Left lung (tissue), 4 donors: ENCODE measurements at regions not wholly inside any gene's neighbourhood (a gene's known extent, or its start where the extent isn't known, plus 50 kb on each side); places are given as distances from the start of the nearest gene placed in this dataset.

ENCODE experiments used
- ATAC-seq: fragments of 200-7000 bp; cut with Tn5 transposase; one replicate; pipeline ENCODE4 v1.9.1; 2020; ENCODE audit warnings: moderate library complexity
- DNase-seq, 4 donors: peaks; one replicate each; pipeline ENCODE4 v3.0.0-alpha.2; 2013 to 2020
- H3K27ac ChIP-seq, 2 donors: fragments of 200-600 bp; sonication (generic) in 1 of 2; one replicate each; pipeline versions ENCODE4 v1.5.0 to v1.8.0; 2020 to 2021
- H3K27me3 ChIP-seq, 2 donors: fragments of 200-600 bp; sonication (generic) in 1 of 2; one replicate each; pipeline versions ENCODE4 v1.5.0 to v1.8.0; 2020 to 2021
- H3K36me3 ChIP-seq, 2 donors: fragments of 200-600 bp; sonication (generic) in 1 of 2; one replicate each; pipeline versions ENCODE4 v1.5.0 to v1.8.0; 2020 to 2021
- H3K4me1 ChIP-seq, 2 donors: fragments of 200-600 bp; one replicate each; pipeline ENCODE4 v1.8.0; 2021
- H3K4me3 ChIP-seq, 2 donors: fragments of 200-600 bp; sonication (generic) in 1 of 2; one replicate each; pipeline versions ENCODE4 v1.5.0 to v1.8.0; 2020 to 2021; ENCODE audit warnings: mild to moderate bottlenecking in 1 of 2
- H3K9me3 ChIP-seq, 2 donors: fragments of 200-600 bp; sonication (generic) in 1 of 2; one replicate each; pipeline versions ENCODE4 v1.5.0 to v1.8.0; 2020 to 2021
- intact Hi-C, 2 donors: fragments of 100-400 bp; cut with DNase I; formaldehyde crosslinking; loops; one replicate each; pipeline versions ENCODE4 v1.11.2 to v1.14.2; 2022
- TF ChIP-seq, protein P1 (sequence below), 2 donors: fragments of 200-600 bp; sonication (generic) in 1 of 2; IDR thresholded peaks; one replicate each; pipeline versions ENCODE4 v1.5.0 to v1.8.0; 2021; ENCODE audit warnings: antibody characterized with exemption in 2 of 2
- donor health status: DM: no; HTN: yes; CAD: no.
- donor health status: DM: no; HTN: no; CAD: no.

- intact Hi-C loops: no loop called here
- H3K4me3 ChIP-seq: no peak overlapping the region
- H3K27me3 ChIP-seq: no peaks in the 10 kb centered on the region
- H3K36me3 ChIP-seq: no peaks in the 10 kb centered on the region
- no peaks in the 10 kb centered on the region for H3K4me1 ChIP-seq
- H3K9me3 ChIP-seq: no peaks in the 10 kb centered on the region
- ATAC-seq (no peak), DNase-seq (no peak)
- H3K27ac ChIP-seq: no peak overlapping the region
- TF ChIP-seq, protein P1, sequence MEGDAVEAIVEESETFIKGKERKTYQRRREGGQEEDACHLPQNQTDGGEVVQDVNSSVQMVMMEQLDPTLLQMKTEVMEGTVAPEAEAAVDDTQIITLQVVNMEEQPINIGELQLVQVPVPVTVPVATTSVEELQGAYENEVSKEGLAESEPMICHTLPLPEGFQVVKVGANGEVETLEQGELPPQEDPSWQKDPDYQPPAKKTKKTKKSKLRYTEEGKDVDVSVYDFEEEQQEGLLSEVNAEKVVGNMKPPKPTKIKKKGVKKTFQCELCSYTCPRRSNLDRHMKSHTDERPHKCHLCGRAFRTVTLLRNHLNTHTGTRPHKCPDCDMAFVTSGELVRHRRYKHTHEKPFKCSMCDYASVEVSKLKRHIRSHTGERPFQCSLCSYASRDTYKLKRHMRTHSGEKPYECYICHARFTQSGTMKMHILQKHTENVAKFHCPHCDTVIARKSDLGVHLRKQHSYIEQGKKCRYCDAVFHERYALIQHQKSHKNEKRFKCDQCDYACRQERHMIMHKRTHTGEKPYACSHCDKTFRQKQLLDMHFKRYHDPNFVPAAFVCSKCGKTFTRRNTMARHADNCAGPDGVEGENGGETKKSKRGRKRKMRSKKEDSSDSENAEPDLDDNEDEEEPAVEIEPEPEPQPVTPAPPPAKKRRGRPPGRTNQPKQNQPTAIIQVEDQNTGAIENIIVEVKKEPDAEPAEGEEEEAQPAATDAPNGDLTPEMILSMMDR (IDR thresholded peaks at IDR 0.05): no peak
Observed at GRCh38 chr12:43054085-43054484, 464.5 kb upstream of the PRICKLE1 start.

DNA sequence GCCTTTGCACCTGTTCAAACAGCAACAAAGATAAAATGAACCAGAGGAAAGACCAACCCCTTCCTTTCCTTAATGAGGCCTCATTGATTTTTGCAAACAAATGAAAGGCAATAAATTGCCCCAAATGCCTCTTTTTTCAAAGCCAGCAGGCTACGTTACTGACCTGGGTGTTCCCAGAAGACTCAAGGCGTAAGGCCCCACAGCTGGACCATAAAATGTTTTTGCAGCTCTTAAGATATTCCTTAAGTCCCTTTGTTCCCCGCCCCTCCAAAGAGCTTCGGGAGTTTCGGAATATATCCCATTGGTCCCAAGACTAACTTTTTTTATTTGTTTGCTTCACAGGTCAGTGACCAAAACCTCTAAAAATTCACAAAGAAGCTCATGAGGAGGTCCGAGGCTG, 462.9 kb upstream of the PRICKLE1 start:
- no peaks in the 10 kb centered on the region for H3K36me3 ChIP-seq
- no peaks in the 10 kb centered on the region for H3K27me3 ChIP-seq
- no peak for DNase-seq
- H3K27ac ChIP-seq: no peak overlapping the region
- H3K4me1 ChIP-seq: no peaks in the 10 kb centered on the region
- ATAC-seq: no peak
- H3K4me3 ChIP-seq: no peak overlapping the region
- TF ChIP-seq, protein P1 (IDR thresholded peaks at IDR 0.05): no peak
- intact Hi-C loops: no loop called here
- no peaks in the 10 kb centered on the region for H3K9me3 ChIP-seq

DNA sequence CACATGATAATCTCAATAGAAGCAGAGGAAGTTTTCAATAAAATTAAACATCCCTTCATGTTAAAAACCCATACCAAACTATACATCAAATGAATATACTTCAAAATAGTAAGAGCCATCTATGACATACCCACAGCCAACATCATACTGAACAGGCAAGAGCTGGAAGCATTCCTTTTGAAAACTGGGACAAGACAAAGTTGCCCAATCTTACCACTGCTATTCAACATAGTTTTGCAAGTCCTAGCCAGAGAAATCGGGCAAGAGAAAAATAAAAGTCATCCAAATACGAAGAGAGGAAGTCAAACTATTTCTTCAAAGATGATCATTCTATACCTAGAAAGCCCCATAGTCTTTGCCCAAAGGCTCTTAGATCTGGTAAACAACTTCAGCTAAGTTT, 454.7 kb upstream of the PRICKLE1 start:
- Histone ChIP-seq H3K27me3 (no peaks in the 10 kb centered on the region), H3K36me3 (no peaks in the 10 kb centered on the region), H3K27ac (no peak overlapping the region), H3K4me3 (no peak overlapping the region), H3K9me3 (no peaks in the 10 kb centered on the region), H3K4me1 (no peaks in the 10 kb centered on the region)
- ATAC-seq (no peak), DNase-seq (no peak)
- TF ChIP-seq, protein P1 (IDR thresholded peaks at IDR 0.05): no peak
- intact Hi-C loops: no loop called here

- intact Hi-C loops: no loop called here
- Histone ChIP-seq H3K4me1 (no peaks in the 10 kb centered on the region), H3K36me3 (no peaks in the 10 kb centered on the region), H3K27me3 (no peaks in the 10 kb centered on the region), H3K27ac (no peak overlapping the region), H3K4me3 (no peak overlapping the region), H3K9me3 (peaks cover 0 to 4% of the 10 kb centered on the region in 2 donors)
- no peak for DNase-seq
- no peak for ATAC-seq
- TF ChIP-seq, protein P1 (IDR thresholded peaks at IDR 0.05): no peak
Observed at GRCh38 chr12:43038991-43039390, 449.4 kb upstream of the PRICKLE1 start.

DNA sequence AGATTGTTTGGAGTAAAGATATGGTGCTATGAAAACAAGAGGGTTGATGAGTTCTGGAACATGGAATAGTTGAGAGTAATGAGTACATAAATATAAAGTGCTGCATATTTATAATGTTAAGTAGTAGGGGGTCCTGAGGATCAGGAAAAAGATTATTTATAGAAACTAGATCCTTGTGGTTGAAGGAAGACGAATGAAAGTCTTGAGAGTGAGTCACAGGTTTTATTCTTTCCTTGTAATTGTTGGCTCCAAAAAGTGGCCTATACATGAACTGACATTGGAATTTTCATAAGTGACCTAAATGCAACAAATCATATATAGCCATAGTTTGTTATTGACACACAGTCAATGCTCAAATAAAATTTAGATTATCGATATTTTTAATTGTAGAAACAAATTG, 440.4 kb upstream of the PRICKLE1 start:
- no peak for DNase-seq
- H3K4me1 ChIP-seq: no peaks in the 10 kb centered on the region
- ATAC-seq: no peak
- H3K4me3 ChIP-seq: no peak overlapping the region
- peaks cover 0 to 19% of the 10 kb centered on the region in 2 donors for H3K9me3 ChIP-seq
- intact Hi-C loops: no loop called here
- H3K27ac ChIP-seq: no peak overlapping the region
- H3K36me3 ChIP-seq: no peaks in the 10 kb centered on the region
- H3K27me3 ChIP-seq: no peaks in the 10 kb centered on the region
- TF ChIP-seq, protein P1 (IDR thresholded peaks at IDR 0.05): no peak
